GM21367 (cell line): ENCODE measurements at regions not wholly inside any gene's neighbourhood (a gene's known extent, or its start where the extent isn't known, plus 50 kb on each side); places are given as distances from the start of the nearest gene placed in this dataset.
"Not testable (repeated sequence)": the region's sequence is repeated elsewhere in the genome, so short reads cannot be mapped to it uniquely, and the experiment has no call there.

Experiments used
- ATAC-seq: cut with Tn5 transposase; IDR thresholded peaks from one replicate; pipeline ENCODE4 v1.9.1; 2021; ENCODE audit not compliant: unreplicated experiment

DNA sequence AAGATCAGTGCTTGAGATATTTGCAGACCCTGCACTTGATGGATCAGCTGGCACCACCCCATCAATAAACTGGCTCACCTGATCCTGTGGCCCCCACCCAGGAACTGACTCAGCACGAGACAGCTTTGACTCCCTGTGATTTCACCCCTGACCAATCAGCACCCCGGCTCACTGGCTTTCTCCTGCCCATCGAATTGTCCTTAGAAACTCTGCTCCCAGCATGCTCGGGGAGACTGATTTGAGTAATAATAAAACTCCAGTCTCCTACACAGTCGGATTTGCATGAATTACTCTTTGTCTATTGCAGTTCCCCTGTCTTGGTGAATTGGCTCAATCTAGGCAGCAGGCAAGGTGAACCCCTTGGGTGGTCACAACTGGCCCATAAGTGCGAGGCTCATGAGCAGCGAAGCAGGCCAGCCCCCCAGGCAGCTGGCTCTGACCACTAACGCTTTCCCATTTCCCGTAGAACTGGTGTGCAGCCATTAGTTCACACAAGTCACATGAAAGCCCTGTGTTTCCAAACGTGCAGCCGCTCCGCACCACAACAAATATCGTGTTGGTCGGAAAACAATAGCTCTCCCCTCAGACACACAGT is 79.6 kb downstream of the RSPH3 start:
- no peak for ATAC-seq

- ATAC-seq: no peak
These were observed 80.1 kb downstream of the RSPH3 start for GRCh38 chr6:158919865-158920264.

DNA sequence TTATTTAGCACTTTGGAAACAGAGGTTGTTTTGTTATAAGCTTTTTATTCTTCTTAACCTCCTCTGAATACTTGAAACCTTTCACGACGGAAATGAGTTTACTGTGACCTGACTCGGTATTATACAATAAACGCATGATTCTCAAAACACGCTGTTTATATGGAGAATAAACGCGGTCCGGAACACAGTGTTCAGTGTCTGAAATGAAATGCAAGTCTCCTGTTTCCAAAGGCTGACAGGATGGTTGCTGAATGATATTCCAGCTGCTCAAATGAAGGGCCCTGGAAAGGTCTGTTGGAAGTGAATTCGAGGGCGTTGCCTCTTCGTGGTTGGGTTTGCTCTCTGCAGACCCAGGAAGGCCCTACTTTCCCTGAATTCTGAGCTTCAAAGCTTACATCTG is 83.4 kb downstream of the RSPH3 start:
- no peak for ATAC-seq

DNA sequence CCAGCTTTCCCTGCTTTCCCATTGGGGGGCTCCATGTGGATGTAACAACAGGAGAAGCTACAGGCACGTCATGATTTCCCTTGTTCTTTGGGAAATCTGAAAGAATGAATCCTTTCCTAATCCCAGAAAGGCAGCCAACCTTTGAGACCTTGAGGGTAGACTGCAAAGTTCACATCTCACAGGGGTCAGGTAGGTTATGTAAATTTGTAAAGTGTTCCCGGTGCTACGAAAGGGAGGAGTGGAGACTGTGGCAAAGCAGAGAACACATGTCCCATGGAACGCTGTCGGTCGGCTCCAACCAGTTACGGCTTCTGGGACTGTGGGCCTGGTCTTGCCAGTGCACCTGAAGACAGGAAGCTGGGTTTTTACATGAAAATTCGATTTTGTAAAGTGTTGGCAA is 85.1 kb downstream of the RSPH3 start:
- no peak for ATAC-seq

DNA sequence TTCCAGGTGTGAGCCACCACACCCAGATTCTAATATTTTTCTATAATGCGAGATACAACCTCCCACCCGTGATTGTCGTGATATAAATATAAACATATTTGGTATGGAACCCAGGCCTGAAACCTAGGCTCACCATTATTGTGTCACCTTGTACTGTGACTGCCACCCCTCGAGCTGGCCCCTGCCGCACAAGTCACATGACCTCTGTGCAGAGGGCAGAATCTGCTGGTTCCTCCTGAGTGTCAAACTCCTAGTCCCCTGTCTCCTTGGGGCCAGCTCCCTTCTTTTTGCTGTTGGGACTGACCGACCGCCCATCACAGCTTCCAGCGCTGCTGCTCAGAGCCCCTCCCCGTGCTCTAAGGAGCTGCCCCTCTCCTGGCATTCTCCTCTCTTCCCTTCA is 86.4 kb downstream of the RSPH3 start:
- ATAC-seq: no peak

- no peak for ATAC-seq
These were observed 87.3 kb downstream of the RSPH3 start for GRCh38 chr6:158912655-158913054.

DNA sequence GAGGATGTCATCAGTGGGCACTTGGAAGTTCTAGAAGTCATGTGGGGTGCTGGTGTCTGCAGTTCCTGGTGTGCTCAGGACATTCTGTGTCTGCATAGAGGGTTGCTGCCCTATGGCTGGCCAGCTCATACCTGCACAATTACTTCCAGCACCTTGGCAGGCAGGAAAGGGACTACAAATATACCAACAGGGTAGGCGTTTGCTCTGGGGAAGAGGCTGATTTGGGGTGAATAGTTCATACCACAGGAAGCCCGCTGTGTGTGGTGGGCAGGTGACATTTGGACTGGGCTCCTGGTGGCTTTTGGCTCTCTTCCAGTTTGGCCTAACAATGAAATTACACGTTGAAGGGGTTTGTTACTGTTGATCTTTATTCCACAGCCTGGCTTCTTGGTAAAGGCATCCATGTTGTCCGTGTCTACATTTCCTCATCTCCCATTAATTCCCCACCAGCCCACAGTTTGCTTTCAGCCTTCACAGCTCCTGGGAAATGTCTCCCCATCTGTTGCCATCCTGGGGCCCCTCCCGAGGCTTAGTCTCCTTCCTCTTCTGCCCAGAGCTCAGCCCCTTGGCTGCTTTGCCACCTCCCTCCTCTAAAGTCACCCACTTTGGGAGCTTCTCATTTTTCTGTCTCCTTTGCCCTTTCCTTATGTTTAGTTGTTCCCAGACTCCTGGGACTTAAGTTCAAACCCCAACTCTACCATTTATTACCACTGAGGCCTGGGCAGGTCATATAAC is 88.1 kb downstream of the RSPH3 start:
- ATAC-seq: no peak

DNA sequence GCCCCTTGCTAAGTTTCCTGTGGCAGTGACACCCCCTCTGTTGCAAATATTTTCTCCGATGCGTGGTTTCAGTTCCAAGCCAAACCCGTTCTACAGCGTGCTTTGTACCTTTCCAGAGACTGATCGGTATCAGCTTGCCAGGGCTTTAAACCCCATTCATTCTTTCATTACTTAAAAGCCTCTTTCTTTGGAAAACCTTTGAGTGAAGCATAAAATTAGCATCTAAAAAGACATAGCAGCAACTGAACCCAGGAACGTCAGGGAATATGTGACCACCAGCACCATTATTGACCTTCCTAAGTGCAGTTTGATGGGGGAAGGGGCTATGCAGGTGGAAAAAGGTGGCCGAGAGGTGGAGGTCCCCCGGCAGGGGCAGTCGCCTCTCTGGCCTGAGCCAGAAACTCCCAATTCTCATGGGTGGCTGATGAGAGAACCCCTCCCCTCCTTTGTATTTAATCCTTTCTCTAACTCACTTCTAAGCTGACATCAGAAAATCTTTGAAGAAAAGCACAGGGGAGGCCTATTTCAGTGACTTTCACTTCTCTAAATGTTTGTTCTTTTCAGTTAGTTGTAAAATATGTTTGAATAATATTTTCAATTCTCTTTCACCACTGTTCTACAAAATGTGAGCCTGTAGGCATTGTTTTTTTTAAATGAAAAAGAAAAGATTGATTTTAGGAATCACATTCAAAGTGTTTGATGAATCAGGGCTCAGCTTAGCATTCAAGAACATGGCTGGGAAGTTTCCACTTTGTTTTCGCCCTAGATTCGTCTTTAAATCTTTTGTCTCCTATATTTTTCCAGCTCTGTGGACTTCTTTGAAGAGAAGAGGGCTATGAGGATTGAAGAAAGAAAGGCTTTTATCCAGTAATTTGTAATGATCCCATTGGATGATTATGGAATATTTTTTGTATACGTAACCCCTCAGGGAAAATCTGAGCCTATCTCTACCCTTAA is 89.2 kb downstream of the RSPH3 start:
- ATAC-seq: no peak

DNA sequence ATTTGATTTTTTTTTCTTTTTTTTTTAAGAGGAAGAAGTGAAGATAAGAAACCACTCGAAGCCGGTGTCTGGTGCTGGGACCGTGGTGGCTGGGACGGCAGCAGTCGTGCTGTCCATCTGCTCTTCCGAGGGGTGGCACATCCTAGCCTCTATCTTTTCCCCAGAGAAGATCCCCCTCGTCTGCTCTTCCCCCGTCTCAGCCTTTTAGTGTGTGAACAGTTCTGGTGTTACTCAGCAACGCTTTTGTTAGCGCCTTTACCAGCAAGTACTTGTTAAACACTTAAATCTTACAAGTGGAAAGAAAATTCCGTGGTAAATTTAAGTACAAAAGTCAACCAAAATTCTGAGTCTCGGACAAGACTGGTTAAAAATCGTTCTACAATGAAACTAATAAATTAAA is 90.1 kb downstream of the RSPH3 start:
- no peak for ATAC-seq

GRCh38 chr6:158908606-158909005 is 89.4 kb upstream of the EZR start:
- ATAC-seq: no peak

DNA sequence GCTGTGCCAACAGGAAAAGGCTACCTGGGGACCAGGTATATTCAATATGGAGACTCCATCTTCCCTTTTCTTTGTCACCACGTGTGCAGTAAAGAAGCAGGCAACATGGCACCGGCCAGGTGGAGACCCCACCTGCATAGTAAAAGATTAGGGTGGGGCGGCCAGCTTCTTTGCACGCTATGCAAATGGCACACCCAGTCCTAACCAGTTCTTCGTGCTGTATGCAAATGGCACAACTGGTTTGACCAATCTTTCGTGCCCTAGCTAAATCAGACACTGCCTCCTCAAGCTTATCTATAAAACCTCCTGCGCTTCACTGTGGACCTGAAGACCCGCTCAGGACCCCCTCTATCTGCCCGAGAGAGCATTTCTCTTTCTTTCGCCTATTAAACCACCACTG is 88.8 kb upstream of the EZR start:
- no peak for ATAC-seq

- no peak for ATAC-seq
These were observed 87.8 kb upstream of the EZR start for GRCh38 chr6:158906926-158907325.

DNA sequence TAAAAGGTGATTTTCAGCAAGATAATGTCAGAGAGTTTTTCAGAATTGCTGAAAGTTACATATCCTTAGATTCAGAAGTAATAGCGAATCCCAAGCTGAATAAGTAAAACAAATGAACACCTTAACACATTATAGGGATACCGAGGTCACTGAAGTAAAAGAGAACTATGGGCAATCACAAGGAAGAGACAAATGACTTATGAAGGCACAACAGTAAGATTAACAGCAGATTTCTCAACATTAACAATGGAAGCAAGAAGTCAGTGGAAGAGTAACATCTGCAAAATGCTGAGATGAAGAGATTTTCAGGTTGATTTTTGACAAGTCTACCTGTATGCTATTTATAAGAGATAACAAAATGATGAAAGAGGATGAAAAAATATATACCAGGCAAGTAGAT is 86.1 kb upstream of the EZR start:
- no peak for ATAC-seq

DNA sequence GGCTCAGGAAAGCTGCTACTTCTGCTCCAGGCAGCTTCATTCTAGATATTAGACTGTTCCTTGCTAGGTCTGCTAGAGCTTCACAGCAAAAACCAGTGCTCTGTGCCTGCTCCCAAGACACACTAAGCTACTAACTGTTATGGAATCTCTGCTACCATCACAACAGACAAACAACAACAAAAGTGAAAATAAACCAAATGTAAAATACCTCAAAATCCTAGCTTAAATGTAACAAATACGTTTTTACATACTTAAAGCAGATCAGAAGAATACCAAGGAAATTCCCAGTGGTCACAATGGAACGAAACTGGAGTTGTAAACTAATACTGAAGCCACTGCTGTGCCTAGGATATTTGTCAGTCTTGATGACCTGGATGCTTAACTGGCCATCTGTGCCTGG is 84.6 kb upstream of the EZR start:
- no peak for ATAC-seq

- ATAC-seq: no peak
These were observed 81.6 kb upstream of the EZR start for GRCh38 chr6:158900663-158901312.

- ATAC-seq: no peak
These were observed 78.1 kb upstream of the EZR start for GRCh38 chr6:158897236-158897635.

- no peak for ATAC-seq
These were observed 76.5 kb upstream of the EZR start for GRCh38 chr6:158895661-158896060.

DNA sequence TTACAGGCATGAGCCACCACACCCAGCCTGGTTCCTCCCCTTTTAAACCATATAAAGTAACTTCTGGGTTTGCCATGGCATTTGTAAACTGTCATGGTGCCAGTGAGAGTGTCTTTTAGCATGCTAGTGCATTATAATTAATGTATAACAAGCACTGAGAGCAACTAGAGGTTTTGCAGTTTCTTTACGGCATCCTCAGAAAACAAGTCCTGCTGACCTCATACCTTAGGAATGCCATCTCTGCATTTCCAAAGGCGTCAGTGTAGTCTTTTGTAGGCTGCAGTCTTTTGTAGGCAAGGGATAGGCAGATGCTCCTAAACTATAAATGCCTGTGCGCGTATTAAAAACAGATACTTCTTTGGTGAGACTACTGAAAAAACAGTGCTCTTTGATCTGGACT is 75.0 kb upstream of the EZR start:
- no peak for ATAC-seq

GRCh38 chr6:158892266-158892665 is 73.1 kb upstream of the EZR start:
- ATAC-seq: no peak

- not testable (repeated sequence) for ATAC-seq
These were observed 72.4 kb upstream of the EZR start for GRCh38 chr6:158891560-158891959.

- not testable (repeated sequence) for ATAC-seq
These were observed 69.0 kb upstream of the EZR start for GRCh38 chr6:158888171-158888570.
